ENCODE measurements at regions not wholly inside any gene's neighbourhood (a gene's known extent, or its start where the extent isn't known, plus 50 kb on each side); places are given as distances from the start of the nearest gene placed in this dataset. TPM values are rescaled to one million over a fixed set of nuclear protein-coding genes. Genes with fewer than 3 reads are reported as not detected.
"Not testable (repeated sequence)": the region's sequence is repeated elsewhere in the genome, so short reads cannot be mapped to it uniquely, and the experiment has no call there.

DNA sequence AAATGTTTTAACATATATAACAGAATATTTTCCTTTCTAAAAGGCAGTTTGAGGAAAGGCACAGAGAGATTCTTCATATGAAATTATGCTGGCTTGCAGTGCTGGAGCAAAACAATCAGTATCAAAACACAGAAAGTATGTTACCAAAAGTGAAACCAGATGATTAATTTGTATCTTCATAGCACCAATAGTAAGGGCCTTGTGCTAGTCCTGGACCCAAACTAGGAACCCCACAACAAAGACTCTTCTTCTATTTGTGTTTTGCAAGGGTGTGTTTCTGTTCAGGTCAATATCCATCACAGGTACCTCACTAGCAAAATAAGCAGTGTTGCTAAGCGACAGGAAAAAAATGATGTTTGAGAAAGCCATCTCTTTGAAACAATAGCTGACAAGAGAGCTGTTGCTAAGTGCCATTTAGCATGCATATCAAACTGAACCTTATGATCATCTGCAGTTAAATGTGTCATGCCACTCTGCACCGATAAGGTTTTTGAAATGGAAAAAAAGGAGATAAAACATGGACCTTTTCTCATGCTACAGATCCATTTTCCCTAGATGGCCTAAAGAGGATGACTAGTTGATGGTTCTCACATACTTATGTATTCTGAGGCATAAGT, 196.2 kb upstream of the ALG10 start:
- DNase-seq (ENCODE audit: low spot score), result no peak

DNA sequence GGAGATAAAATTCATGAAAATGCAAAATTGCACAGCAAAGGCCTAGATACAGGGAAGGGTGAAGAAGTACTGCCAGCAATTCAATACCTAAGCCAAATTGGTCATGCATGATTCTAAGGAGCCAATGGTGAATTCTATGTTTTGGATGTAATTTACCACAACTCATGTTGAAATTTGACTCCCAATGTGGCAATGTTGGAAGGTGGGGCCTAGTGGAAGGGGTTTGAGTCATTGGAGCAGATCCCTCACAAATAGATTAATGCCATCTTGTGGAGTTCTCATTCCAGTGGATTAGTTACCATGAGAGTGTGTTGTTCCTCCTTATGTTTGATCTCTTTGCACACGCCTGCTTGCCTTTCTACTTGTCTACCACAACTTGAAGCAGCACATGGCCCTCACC, 194.0 kb upstream of the ALG10 start:
- DNase-seq (ENCODE audit: low spot score), result no peak

GRCh38 chr12:33830070-33830469, 192.2 kb upstream of the ALG10 start:
- no peak for DNase-seq (ENCODE audit: low spot score)

DNA sequence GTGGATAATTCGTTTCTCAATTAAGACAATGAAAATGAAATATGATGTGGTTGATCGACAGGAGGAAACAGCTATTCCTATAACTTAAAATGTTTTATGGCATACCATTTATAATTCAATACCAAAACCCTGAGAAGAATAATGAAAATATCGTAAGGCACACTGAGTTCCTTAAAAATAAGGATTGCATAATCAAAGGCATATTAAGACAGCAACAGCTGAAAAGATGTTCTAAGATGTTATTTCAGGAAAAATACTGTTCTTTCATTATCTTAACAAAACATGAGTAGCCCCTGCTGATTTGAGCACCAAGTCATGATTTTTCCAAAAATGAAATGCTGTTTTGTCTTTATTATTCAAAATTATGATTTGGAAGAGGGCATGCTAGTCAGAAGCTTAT, 189.4 kb upstream of the ALG10 start:
- DNase-seq (ENCODE audit: low spot score), result no peak

GRCh38 chr12:33834672-33835071, 187.6 kb upstream of the ALG10 start:
- no peak for DNase-seq (ENCODE audit: low spot score)

DNA sequence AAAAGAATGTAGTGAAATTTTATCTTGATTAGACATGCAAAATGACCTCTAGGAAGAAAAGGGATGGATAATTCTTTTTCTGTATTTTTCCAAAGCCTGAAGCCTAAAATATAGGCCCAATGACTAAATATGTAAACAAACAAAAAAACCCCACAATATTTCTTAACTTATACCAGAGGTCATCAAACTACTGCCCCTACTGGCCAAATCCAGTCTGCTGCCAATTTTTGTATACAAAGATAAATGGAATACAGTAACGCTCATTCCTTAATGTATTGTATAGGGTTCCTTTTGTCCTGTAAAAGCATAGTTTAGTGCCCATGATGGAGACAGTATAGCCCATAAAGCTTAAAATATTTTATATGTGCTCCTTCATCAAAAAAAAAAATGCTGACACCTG, 145.7 kb upstream of the ALG10 start:
- peak; percentile 20 for DNase-seq (ENCODE audit: low spot score)

GRCh38 chr12:33892425-33892824, 129.9 kb upstream of the ALG10 start:
- no peak for DNase-seq (ENCODE audit: low spot score)

DNA sequence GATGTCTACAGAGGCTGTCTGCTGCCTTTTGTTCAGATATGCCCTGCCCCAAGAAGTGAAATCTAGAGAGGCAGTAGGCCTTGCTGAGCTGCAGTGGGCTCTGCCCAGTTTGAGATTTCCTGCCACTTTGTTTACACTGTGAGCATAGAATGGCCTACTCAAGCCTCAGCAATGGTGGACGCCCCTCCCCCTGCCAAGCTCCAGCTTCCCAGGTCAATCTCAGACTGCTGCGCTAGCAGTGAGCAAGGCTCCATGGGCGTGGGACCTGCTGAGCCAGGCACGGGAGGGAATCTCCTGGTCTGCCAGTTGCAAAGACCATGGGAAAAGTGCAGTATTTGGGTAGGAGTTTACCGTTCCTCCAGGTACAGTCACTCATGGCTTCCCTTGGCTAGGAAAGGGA, 101.8 kb upstream of the ALG10 start:
- not testable (repeated sequence) for DNase-seq (ENCODE audit: low spot score)

GRCh38 chr12:33926095-33926494, 96.2 kb upstream of the ALG10 start:
- DNase-seq (ENCODE audit: low spot score), result no peak

GRCh38 chr12:33937669-33938068, 84.6 kb upstream of the ALG10 start:
- DNase-seq (ENCODE audit: low spot score), result not testable (repeated sequence)

- DNase-seq (ENCODE audit: low spot score), result no peak
These were observed 80.1 kb upstream of the ALG10 start for GRCh38 chr12:33942172-33942571.

DNA sequence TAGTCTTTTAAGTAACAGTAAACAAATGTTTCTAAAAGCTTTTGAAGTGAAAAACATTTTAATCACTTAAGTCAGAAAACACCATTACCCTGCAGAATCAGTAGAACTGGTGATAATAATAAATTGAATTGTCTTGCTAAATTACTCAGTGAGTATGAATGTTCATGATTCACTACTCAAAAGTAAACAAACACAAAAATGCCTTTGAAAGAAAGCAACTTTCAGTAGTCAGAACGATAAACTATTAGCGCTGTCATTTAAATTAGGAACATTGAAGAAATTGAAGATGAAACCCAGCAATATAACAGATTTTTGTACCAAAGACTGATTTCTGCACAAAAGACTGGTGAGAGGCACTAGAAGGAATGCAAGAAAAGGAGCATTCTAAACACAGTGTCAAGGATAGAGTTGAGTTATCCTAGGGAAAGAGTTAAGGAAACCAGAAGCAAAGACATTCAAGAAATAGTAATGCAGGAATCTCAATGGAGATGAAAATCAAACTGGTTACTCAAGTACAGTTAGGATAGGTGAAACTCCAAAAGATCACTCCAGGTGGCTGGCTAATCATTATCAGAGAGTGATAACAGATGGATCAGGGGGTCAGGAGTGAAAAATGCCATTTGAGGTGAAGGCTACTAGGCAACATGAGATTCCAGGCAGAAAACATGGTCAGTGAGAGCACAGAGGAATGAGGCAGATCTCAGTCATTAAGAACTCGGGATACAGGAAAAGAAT, 77.4 kb upstream of the ALG10 start:
- DNase-seq (ENCODE audit: low spot score), result no peak

DNA sequence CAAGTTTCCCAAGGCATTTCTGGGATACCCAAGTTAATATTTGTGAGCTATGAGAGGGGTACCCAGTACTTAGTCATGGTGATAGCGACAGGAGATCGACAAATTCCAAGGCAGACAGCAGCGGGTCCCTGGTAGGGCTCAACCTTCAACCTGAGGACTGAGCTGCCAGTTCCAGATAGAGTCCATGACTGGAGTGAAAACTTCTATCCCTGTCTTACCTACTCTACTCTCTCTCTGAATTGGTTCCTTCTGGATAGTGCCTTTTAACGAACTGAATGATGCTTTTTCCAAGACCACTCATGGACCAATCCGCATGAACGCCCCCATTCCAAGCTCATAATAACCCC, 76.9 kb upstream of the ALG10 start:
- DNase-seq (ENCODE audit: low spot score), result no peak

DNA sequence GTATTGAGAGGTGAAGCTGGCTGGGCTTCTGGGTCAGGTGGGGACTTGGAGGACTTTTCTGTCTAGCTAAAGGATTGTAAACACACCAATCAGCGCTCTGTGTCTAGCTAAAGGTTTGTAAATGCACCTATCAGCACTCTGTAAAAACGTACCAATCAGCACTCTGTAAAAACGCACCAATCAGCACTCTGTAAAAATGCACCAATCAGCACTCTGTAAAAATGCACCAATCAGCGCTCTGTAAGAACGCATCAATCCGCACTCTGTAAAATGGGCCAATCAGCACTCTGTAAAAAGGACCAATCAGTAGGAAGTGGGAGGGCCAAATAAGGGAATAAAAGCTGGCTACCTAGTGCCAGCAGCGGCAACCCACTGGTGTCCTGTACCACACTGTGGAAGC, 56.1 kb upstream of the ALG10 start:
- DNase-seq (ENCODE audit: low spot score), result not testable (repeated sequence)

DNA sequence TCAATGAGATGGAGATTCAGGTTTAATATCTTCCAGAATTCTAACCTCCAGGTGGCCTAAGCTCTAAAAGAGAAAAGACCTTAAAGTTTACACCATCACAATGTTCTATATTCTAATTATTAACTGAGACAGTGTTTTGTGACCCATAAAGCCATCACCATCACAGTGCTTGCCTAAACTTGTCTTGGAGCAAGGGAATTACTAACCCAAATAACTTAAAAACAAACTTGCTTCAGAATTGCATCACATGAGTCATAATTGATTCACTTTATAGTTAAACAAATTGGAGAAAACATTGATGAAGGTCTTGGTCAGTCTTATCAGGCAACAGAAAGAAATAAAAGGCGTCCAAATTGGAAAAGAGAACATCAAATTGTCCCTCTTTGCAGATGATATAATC, 54.5 kb upstream of the ALG10 start:
- DNase-seq (ENCODE audit: low spot score), result no peak

Small RNAs in the stretch of these regions (small RNA-seq; reads per million reads assigned to genes)
- gene RNU6-400P (not detected), gene RNU6-472P (not detected)

Data from HT-29 (cell line).